ENCODE measurements at regions not wholly inside any gene's neighbourhood (a gene's known extent, or its start where the extent isn't known, plus 50 kb on each side); places are given as distances from the start of the nearest gene placed in this dataset.
"Not testable (repeated sequence)": the region's sequence is repeated elsewhere in the genome, so short reads cannot be mapped to it uniquely, and the experiment has no call there.

DNA sequence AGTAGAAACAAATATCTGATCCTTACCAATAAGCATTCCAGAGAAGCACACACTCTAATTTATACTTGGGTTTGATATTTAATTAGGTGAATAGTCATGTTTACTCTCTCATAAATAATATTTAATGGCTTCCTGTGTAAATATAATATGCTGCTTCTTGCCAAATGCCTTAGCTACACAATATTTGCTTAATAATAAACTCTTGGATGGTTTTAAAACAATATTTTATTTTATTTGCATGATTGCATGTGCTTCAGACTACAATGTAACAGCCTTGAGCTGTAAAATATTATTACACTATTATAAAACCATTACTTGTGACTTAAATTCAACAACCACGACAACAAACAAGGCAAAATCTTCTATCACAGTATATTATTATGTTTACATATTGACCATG is 542.4 kb upstream of the CHD1 start:
- TF ChIP-seq, protein P1, sequence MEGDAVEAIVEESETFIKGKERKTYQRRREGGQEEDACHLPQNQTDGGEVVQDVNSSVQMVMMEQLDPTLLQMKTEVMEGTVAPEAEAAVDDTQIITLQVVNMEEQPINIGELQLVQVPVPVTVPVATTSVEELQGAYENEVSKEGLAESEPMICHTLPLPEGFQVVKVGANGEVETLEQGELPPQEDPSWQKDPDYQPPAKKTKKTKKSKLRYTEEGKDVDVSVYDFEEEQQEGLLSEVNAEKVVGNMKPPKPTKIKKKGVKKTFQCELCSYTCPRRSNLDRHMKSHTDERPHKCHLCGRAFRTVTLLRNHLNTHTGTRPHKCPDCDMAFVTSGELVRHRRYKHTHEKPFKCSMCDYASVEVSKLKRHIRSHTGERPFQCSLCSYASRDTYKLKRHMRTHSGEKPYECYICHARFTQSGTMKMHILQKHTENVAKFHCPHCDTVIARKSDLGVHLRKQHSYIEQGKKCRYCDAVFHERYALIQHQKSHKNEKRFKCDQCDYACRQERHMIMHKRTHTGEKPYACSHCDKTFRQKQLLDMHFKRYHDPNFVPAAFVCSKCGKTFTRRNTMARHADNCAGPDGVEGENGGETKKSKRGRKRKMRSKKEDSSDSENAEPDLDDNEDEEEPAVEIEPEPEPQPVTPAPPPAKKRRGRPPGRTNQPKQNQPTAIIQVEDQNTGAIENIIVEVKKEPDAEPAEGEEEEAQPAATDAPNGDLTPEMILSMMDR (IDR thresholded peaks at IDR 0.05; ENCODE audit: low read depth, low read length, poor library complexity, severe bottlenecking), result not testable (repeated sequence)
- not testable (repeated sequence) for TF ChIP-seq EZH2phosphoT487 (IDR thresholded peaks at IDR 0.05; ENCODE audit: borderline replicate concordance, low read length)
